ENCODE measurements at regions not wholly inside any gene's neighbourhood (a gene's known extent, or its start where the extent isn't known, plus 50 kb on each side); places are given as distances from the start of the nearest gene placed in this dataset.

DNA sequence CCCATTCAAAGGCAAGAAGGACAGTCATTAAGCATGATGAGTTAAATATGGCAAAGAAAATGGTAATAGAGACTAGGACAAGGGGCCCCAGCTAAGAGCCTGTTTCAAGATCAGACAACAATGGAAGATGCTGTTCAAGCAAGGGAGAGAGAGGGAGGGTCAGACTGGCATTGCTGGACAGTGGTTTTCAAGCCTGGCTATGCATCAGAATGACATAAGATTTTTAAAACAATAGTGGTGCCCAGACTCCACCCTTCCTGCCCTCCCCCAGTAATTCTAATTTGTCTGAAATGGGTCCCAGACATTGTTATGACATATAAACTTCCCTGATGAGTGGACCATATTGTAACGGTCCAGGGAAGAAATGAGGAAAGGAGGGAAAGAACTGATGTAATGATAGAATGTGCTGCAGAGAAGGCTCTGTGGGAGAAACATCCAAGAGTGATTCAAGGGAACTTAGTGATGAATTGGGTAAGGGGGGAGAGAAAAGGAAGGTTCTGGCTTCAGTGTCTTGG is 112.9 kb upstream of the TRIB2 start:
- TF ChIP-seq POLR2A (IDR thresholded peaks at IDR 0.05; ENCODE audit: low read depth, low read length) (no peak), TAF1 (IDR thresholded peaks at IDR 0.05; ENCODE audit: low read depth, low read length) (no peak)
